ENCODE measurements at regions not wholly inside any gene's neighbourhood (a gene's known extent, or its start where the extent isn't known, plus 50 kb on each side); places are given as distances from the start of the nearest gene placed in this dataset.

DNA sequence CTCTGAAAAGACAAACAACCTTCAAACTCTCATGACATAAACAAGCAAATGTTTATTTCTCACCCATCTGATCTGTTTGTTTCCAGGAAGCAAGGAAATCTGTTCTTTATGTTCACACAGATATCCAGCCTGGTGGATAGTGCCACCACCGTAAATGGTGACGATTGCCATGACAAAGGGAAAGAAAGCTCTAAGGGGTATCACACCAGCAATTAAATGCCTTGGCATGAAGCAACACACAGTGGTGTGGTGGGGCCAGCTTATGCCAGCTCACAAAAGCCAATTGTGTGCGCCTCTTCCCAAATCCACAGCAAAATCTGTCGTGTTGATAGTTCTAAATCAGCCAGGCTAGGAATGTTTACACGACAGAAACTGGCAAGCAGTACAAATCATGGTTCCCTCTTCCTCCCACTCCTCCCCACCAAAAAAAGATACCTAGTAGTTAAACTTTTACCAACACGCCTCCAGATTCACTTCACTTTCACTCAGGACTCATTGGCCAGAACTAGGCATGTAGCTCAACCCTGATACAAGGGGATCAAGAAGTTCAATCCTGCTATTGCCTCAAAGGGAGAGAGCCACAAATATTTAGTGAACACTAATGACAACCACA, 189.2 kb upstream of the SLCO3A1 start:
- no peak overlapping the region for H3K27ac ChIP-seq
- H3K4me3 ChIP-seq = no peak overlapping the region
- no peaks in the 10 kb centered on the region for H3K9me3 ChIP-seq
- peaks cover 0 to 9% of the 10 kb centered on the region in 2 donors for H3K27me3 ChIP-seq
- no peak for ATAC-seq
- H3K4me1 ChIP-seq = no peaks in the 10 kb centered on the region
- H3K36me3 ChIP-seq = no peaks in the 10 kb centered on the region
- intact Hi-C loops (cut with DNase I) = no loop called here
- TF ChIP-seq CTCF (IDR thresholded peaks at IDR 0.05) = no peak
- no peak for DNase-seq

- intact Hi-C loops (cut with DNase I) = no loop called here
- no peak for ATAC-seq
- peaks cover 0 to 9% of the 10 kb centered on the region in 2 donors for H3K27me3 ChIP-seq
- H3K36me3 ChIP-seq = no peaks in the 10 kb centered on the region
- no peak overlapping the region for H3K27ac ChIP-seq
- DNase-seq = no peak
- no peaks in the 10 kb centered on the region for H3K4me1 ChIP-seq
- no peak for TF ChIP-seq CTCF (IDR thresholded peaks at IDR 0.05)
- no peaks in the 10 kb centered on the region for H3K9me3 ChIP-seq
- H3K4me3 ChIP-seq = no peak overlapping the region
Measured at GRCh38 chr15:91665212-91665611, 188.3 kb upstream of the SLCO3A1 start.

- H3K4me1 ChIP-seq = no peaks in the 10 kb centered on the region
- H3K27ac ChIP-seq = no peak overlapping the region
- DNase-seq (no peak), ATAC-seq (no peak)
- no peak overlapping the region for H3K4me3 ChIP-seq
- TF ChIP-seq CTCF (IDR thresholded peaks at IDR 0.05) = no peak
- no peaks in the 10 kb centered on the region for H3K36me3 ChIP-seq
- intact Hi-C loops (cut with DNase I) = no loop called here
- no peaks in the 10 kb centered on the region for H3K9me3 ChIP-seq
- peaks cover 0 to 9% of the 10 kb centered on the region in 2 donors for H3K27me3 ChIP-seq
Measured at GRCh38 chr15:91668370-91668769, 185.1 kb upstream of the SLCO3A1 start.

GRCh38 chr15:91670108-91670507, 183.4 kb upstream of the SLCO3A1 start:
- TF ChIP-seq CTCF (IDR thresholded peaks at IDR 0.05) = no peak

DNA sequence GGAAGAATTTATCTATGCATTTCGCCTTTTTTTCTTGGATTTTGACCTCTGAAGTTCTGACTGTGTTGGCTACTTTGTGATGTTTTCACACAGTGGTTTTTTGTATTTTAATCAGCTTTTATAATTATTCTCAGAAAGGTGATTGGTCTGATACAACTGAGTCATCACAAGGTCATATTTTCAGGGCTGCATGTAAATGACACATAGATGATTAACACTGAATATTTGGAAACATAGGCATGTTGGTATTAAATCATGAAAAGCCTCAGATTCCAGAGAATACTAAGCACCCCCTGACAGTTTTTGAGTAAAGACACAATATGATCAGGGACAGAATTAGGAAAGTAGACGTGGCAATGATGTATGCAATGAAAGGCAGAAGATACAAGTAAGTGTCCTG, 175.5 kb upstream of the SLCO3A1 start:
- Histone ChIP-seq H3K27ac (no peak overlapping the region), H3K4me3 (no peak overlapping the region), H3K9me3 (peaks cover 0 to 15% of the 10 kb centered on the region in 2 donors), H3K27me3 (no peaks in the 10 kb centered on the region), H3K36me3 (no peaks in the 10 kb centered on the region), H3K4me1 (no peaks in the 10 kb centered on the region)
- ATAC-seq (no peak), DNase-seq (no peak)
- TF ChIP-seq CTCF (IDR thresholded peaks at IDR 0.05) = no peak
- intact Hi-C loops (cut with DNase I) = no loop called here

More at GRCh38 chr15:91670108-91670507, 183.4 kb upstream of the SLCO3A1 start:
- ATAC-seq = no peak
- Histone ChIP-seq H3K9me3 (peaks cover 0 to 14% of the 10 kb centered on the region in 2 donors), H3K27ac (no peak overlapping the region), H3K27me3 (peaks cover 0 to 3% of the 10 kb centered on the region in 2 donors), H3K36me3 (no peaks in the 10 kb centered on the region), H3K4me1 (no peaks in the 10 kb centered on the region), H3K4me3 (no peak overlapping the region)
- intact Hi-C loops (cut with DNase I) = no loop called here
- no peak for DNase-seq

All from left lung (tissue), 4 donors.